Spinal cord (tissue), 9 donors: ENCODE measurements at regions not wholly inside any gene's neighbourhood (a gene's known extent, or its start where the extent isn't known, plus 50 kb on each side); places are given as distances from the start of the nearest gene placed in this dataset.

Source experiments
- DNase-seq, 6 donors: peaks; one replicate each; pipeline versions ENCODE4 v3.0.0 to v3.0.0-alpha.2; 2013 to 2015; ENCODE audit warnings: low spot score in 6 of 6, low read depth in 4 of 6
- H3K27ac ChIP-seq: one replicate; pipeline ENCODE4 v1.5.1; 2013; ENCODE audit warnings: low read depth, low read length, control low read depth
- H3K27me3 ChIP-seq: one replicate; pipeline ENCODE4 v1.6.1; 2013; ENCODE audit warnings: low read length; ENCODE audit not compliant: control insufficient read depth, insufficient read depth
- H3K36me3 ChIP-seq: one replicate; pipeline ENCODE4 v1.6.1; 2013; ENCODE audit warnings: low read length; ENCODE audit not compliant: control insufficient read depth, insufficient read depth
- H3K4me1 ChIP-seq: one replicate; pipeline ENCODE4 v1.6.1; 2013; ENCODE audit warnings: low read length; ENCODE audit not compliant: control insufficient read depth, insufficient read depth
- H3K4me3 ChIP-seq: one replicate; pipeline ENCODE4 v1.5.1; 2013; ENCODE audit warnings: low read depth, low read length, control low read depth
- H3K9me3 ChIP-seq: one replicate; pipeline ENCODE4 v1.6.1; 2013; ENCODE audit warnings: low read length; ENCODE audit not compliant: control insufficient read depth, insufficient read depth
- WGBS: methylation state at CpG from one replicate; pipeline ENCODE4 v1.1.5; 2013; ENCODE audit warnings: missing lambda C conversion rate; ENCODE audit not compliant: insufficient coverage; 5-methylcytosine and 5-hydroxymethylcytosine counted together
- donor health status: healthy.

DNA sequence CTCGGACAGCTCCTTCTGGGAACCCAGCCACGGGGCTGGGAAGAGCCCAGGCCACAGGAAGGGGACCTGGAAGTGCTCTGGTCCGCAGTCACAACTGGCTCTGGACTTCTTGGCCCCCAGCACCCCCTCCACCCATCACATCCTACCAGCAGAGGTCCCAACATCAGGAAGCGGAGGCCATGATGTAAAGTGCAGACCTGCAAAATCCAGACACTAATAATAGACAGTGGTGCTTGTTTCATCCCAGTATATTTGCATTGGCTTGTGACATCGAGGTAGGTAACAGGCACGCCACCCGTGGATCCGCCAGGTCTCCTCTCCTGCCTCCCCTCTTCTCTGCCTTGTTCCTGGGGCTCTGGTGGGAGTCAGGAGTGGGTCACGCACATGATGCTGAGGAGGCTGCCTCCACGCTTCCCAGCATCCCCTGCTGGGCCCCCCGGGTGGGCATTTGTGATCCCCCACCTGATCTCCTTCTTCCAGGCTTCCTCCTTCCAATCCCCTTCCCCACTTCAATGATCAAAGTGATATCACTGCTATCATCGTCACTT is 1454.0 kb downstream of the BRD1 start:
- H3K27ac ChIP-seq: no peak overlapping the region
- H3K36me3 ChIP-seq: no peaks in the 10 kb centered on the region
- H3K4me1 ChIP-seq: peaks cover 12% of the 10 kb centered on the region
- H3K27me3 ChIP-seq: no peaks in the 10 kb centered on the region
- H3K9me3 ChIP-seq: no peaks in the 10 kb centered on the region
- H3K4me3 ChIP-seq: no peak overlapping the region
- 93% methylated on average over 8 of the region's 12 CpGs for WGBS
- DNase-seq: no peak

DNA sequence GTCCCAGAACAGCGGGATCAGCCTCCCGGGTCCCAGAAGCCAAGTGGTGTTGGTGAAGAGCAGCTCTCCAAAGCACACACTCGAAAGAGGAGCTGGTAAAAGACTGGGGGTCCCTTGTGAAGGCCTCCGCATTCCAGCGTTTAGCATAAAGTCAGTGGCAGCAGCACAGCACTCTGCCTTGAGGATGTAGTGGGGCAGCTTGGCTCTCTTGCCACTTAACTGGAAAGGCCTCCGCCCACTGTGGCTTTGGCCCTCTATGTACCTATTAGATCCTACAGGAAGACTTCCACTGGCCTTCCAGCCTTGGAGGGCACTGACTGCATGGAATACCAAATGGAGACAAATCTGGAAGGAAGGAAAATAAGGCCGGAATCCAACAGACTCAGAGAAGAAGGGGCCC is 1455.3 kb downstream of the BRD1 start:
- H3K9me3 ChIP-seq: no peaks in the 10 kb centered on the region
- H3K4me3 ChIP-seq: no peak overlapping the region
- no peak overlapping the region for H3K27ac ChIP-seq
- 89% methylated on average over 7 of the region's 7 CpGs for WGBS
- H3K36me3 ChIP-seq: no peaks in the 10 kb centered on the region
- peaks cover 12% of the 10 kb centered on the region for H3K4me1 ChIP-seq
- no peak for DNase-seq
- no peaks in the 10 kb centered on the region for H3K27me3 ChIP-seq

- no peak for DNase-seq
- 93% methylated on average over 7 of the region's 7 CpGs for WGBS
- Histone ChIP-seq H3K9me3 (no peaks in the 10 kb centered on the region), H3K27me3 (no peaks in the 10 kb centered on the region), H3K27ac (no peak overlapping the region), H3K4me3 (no peak overlapping the region), H3K36me3 (no peaks in the 10 kb centered on the region), H3K4me1 (peaks cover 12% of the 10 kb centered on the region)
These were observed 1456.3 kb downstream of the BRD1 start for GRCh38 chr22:48371391-48371790.

- H3K9me3 ChIP-seq: no peaks in the 10 kb centered on the region
- no peaks in the 10 kb centered on the region for H3K27me3 ChIP-seq
- no peak overlapping the region for H3K27ac ChIP-seq
- no peak for DNase-seq
- WGBS: 90% methylated on average over 6 of the region's 13 CpGs
- no peaks in the 10 kb centered on the region for H3K36me3 ChIP-seq
- H3K4me1 ChIP-seq: peaks cover 12% of the 10 kb centered on the region
- no peak overlapping the region for H3K4me3 ChIP-seq
These were observed 1457.0 kb downstream of the BRD1 start for GRCh38 chr22:48370508-48371325.

DNA sequence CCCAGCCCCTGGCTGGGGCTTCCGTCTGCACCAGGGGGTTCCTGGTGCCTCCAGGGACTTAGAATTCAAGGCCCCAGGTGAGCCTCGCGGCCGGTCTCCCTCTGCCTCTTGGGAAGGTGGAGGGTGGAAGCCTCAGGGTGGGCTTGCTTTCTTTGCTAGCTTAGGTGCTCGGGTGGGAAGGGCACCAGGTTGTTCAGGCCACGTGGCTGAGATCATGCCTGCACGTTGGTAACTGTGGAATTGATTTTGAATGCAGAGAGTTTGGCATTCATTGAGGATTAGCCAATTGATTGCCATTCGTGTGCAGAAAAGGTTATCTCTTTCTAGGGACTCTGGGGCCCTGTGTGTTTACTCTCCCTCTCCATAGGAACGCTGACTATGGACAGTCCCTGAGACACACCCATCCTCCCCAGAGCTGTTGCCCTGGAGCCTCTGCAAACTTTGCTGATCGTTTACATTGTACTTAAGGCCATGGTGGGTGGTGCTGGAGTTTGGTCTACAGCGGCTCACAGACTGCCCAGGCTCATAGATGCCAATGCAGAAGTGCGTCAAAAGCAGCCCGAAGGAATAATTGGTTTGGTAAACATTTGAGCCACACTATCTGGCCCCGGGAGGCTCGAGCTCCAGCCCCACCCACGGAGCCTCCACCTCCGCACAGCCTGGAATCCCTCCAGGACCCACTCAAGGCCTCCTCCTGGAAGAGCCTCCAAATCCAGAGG is 1457.7 kb downstream of the BRD1 start:
- 40% methylated on average over 16 of the region's 17 CpGs for WGBS
- no peak overlapping the region for H3K4me3 ChIP-seq
- no peaks in the 10 kb centered on the region for H3K27me3 ChIP-seq
- peaks cover 12% of the 10 kb centered on the region for H3K4me1 ChIP-seq
- no peaks in the 10 kb centered on the region for H3K9me3 ChIP-seq
- DNase-seq: no peak
- no peak overlapping the region for H3K27ac ChIP-seq
- H3K36me3 ChIP-seq: no peaks in the 10 kb centered on the region

GRCh38 chr22:48368975-48369525 is 1458.6 kb downstream of the BRD1 start:
- Histone ChIP-seq H3K4me3 (no peak overlapping the region), H3K27me3 (no peaks in the 10 kb centered on the region), H3K4me1 (peaks cover 12% of the 10 kb centered on the region), H3K27ac (no peak overlapping the region), H3K9me3 (no peaks in the 10 kb centered on the region), H3K36me3 (no peaks in the 10 kb centered on the region)
- DNase-seq: no peak
- 88% methylated on average over 8 of the region's 11 CpGs for WGBS

DNA sequence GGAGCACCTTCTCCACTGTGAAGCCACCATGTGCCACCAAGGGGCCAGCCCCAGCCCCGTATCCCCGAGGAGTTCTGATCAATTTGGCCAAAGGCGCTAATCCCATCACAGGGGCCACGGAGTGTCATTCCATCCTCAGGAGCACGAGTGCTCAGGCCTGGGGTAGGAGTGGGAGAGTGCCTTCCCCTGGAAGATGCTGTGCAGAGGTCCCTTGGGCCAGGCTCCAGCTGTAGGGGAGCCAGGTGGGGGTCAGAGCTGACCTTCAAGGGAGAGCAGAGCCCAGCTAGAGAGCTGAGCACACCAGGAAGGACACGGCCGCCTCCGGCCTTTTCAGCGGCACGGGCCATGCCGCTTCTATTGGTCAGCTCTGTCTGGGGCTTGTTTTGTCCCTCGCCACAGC is 1459.9 kb downstream of the BRD1 start:
- Histone ChIP-seq H3K36me3 (no peaks in the 10 kb centered on the region), H3K27me3 (no peaks in the 10 kb centered on the region), H3K4me1 (peaks cover 12% of the 10 kb centered on the region), H3K9me3 (no peaks in the 10 kb centered on the region), H3K4me3 (no peak overlapping the region), H3K27ac (no peak overlapping the region)
- 90% methylated on average over 10 of the region's 12 CpGs for WGBS
- DNase-seq: no peak

DNA sequence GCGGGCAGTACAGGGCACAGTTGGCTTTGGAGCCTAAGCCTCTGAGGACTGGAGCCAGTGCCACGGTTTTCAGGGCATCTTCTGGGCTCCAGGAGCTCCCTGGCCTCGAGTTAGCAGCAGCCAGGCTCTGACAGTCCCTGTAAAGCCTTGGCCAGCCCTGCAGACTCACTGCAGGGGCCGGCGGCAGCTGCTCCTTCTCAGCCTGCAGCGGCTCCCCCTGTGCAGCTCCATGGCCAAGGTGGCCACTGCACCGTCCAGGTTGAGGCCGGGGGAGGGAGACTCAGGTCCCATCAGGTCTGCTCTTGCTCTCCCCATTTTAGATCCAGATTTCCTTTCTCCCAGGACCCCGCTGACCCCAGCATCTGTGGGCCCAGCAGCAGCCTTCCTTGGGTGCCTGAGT is 1461.1 kb downstream of the BRD1 start:
- no peak overlapping the region for H3K4me3 ChIP-seq
- WGBS: 87% methylated on average over 9 of the region's 9 CpGs
- H3K4me1 ChIP-seq: peaks cover 12% of the 10 kb centered on the region
- no peak for DNase-seq
- H3K27ac ChIP-seq: no peak overlapping the region
- no peaks in the 10 kb centered on the region for H3K9me3 ChIP-seq
- H3K36me3 ChIP-seq: no peaks in the 10 kb centered on the region
- H3K27me3 ChIP-seq: no peaks in the 10 kb centered on the region

- Histone ChIP-seq H3K36me3 (no peaks in the 10 kb centered on the region), H3K27ac (no peak overlapping the region), H3K4me1 (peaks cover 12% of the 10 kb centered on the region), H3K9me3 (no peaks in the 10 kb centered on the region), H3K27me3 (no peaks in the 10 kb centered on the region), H3K4me3 (no peak overlapping the region)
- WGBS: 86% methylated on average over 7 of the region's 8 CpGs
- DNase-seq: no peak
These were observed 1461.6 kb downstream of the BRD1 start for GRCh38 chr22:48366056-48366455.
